GM12874 (cell line): ENCODE measurements at regions not wholly inside any gene's neighbourhood (a gene's known extent, or its start where the extent isn't known, plus 50 kb on each side); places are given as distances from the start of the nearest gene placed in this dataset.

Experiments
- CTCF ChIP-seq: IDR thresholded peaks from 2 replicates; pipeline ENCODE4 v1.5.1; 2011; ENCODE audit warnings: low read depth, mild to moderate bottlenecking, control low read depth, low read length, moderate library complexity; ENCODE audit not compliant: insufficient read depth

GRCh38 chr13:63706751-63707150 is 2291.1 kb upstream of the PCDH20 start:
- no peak for TF ChIP-seq CTCF

DNA sequence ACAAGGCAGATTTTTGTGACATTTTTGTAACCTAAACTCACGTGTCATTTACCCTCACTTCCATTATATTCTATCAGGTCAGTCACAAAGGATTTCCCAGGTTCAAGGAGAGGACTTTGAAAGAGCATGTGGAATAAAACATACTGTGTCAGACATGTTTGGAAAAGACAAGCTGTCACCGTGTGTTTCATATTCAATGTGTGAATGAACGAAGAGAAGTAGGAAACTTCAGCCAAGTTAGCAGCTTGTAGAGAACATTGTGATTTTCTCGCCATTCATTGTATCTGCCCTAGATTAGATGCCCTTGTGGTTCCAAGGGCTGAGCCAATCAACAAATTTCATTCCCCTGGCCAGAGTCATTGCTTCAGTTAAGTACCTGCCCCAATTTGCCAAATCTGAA is 2288.9 kb upstream of the PCDH20 start:
- TF ChIP-seq CTCF: no peak

DNA sequence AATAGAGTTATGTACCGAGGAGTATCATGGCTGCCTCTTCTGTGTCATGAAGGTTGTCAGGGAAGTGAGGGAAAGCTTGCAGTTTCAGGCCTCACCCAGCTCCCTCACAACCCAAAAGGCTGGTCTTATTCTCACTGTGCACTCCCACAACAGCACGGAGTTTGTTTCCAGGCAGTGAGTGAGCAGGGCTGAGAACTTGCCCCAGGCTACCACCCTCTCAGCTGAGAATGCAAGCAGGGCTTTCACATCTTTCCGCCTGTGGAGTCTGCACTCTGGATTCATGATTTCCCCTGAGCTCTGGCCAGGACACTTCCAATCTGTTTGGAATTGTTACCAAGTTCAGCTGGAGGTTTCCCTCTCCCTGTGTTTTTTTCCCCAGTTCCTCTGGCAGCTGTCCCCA is 2284.7 kb upstream of the PCDH20 start:
- TF ChIP-seq CTCF: no peak

DNA sequence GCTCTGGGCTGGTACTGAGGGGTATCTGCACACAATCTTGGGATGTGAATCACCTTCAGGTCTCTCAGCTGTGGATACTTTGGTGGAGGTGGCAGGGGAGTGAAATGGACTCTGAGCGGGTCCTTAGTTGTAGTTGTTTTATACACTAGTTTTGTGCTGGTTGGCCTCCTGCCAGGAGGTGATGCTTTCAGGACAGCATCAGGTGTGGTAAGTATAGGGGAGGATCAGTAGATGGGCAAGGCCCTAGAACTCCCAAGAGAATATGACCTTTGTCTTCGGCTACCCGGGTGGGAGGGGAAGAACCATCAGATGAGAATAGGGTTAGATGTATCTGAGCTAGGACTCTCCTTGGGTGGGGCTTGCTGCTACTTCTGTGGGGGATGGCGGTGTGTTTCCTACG is 2284.3 kb upstream of the PCDH20 start:
- no peak for TF ChIP-seq CTCF

DNA sequence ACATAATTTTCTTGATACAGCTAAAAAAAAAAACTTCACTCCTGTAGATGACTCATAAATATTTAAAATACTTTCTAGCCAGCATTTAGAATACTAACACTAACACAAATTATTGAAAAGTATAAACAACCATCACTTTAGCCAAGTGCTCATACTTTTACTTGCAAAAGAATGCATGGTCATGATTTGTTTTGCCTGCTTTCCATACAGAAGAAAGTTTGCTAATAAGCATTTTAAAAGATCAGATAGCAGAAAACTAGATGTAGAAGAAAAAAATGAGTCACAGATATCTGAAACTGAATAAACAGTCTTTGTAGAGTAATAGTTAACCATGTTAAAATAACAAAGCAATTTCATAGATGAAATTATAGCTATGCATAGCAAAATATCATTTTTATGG is 2280.4 kb upstream of the PCDH20 start:
- TF ChIP-seq CTCF: no peak

- TF ChIP-seq CTCF: no peak
These were observed 2278.0 kb upstream of the PCDH20 start for GRCh38 chr13:63693696-63694095.

DNA sequence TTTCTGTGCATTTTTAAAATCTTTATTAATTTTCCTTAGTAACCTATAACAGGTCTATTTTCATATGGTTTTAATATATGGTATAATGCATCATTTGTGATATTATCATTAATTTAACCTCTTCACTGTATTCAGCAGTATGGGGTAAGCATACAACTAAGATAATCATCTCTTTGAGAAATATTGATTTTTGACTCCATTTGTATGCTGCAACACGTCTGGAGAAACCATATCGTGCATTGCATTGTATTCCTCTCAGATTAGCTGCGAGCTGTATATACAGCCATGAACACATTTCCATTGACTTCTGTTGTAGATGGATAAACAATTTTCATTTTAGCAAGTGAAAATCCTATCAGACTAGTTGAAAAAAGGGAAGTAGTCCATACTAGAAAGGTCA is 2275.8 kb upstream of the PCDH20 start:
- TF ChIP-seq CTCF: no peak

DNA sequence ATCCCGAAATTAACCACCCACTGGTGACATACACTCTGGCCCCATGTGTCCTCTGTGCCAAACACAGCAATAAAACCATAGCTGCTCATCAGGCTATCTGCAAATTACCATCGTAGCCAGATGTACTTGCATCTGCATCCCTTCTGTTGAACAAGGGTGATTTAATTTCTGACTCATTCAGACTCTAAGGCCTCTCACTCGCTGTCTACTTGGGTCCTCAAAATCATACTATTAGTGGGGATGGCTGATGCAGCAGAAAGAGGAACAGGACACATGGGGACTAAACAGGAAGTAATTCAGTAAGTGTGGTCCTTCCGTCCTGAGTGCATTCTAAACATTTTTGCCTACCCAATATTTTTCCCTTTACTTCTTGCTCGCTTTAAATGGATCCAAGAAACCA is 2275.0 kb upstream of the PCDH20 start:
- TF ChIP-seq CTCF: no peak
